PC-9 (cell line): ENCODE measurements at regions not wholly inside any gene's neighbourhood (a gene's known extent, or its start where the extent isn't known, plus 50 kb on each side); places are given as distances from the start of the nearest gene placed in this dataset.

Source experiments
- BruUV-seq: library from RNA; stranded (reverse); fragments of 400-500 nt; replicated peaks from 2 replicates; lab custom pipeline; 2021; lab: Mats Ljungman, UMichigan
- CTCF ChIA-PET: fragments of 300-600 bp; sonication (Branson Sonifier 250); formaldehyde crosslinking; loops from one replicate; lab custom pipeline; 2022; ENCODE audit warnings: antibody characterized with exemption; lab: Charles Lee
- POLR2A ChIA-PET: fragments of 300-600 bp; sonication (Branson Sonifier 250); formaldehyde crosslinking; loops from one replicate; lab custom pipeline; 2022; ENCODE audit warnings: antibody characterized with exemption; ENCODE audit not compliant: unreplicated experiment; lab: Charles Lee
- DNase-seq, 2 experiments: peaks; one replicate each; pipeline versions ENCODE4 v3.0.0 to v3.0.0-alpha.2; 2015 to 2022; ENCODE audit warnings: mixed read lengths in 1 of 2
- H2AFZ ChIP-seq: fragments of 200-600 bp; sonication (generic); 2 replicates; pipeline ENCODE4 v1.8.1; 2017; ENCODE audit warnings: antibody characterized with exemption
- H3F3A ChIP-seq: fragments of 200-600 bp; sonication (generic); 2 replicates; pipeline ENCODE4 v1.8.1; 2017; ENCODE audit warnings: antibody characterized with exemption, mild to moderate bottlenecking, low read depth; ENCODE audit not compliant: insufficient read depth
- H3K27ac ChIP-seq: fragments of 200-600 bp; sonication (generic); 2 replicates; pipeline ENCODE4 v1.6.1; 2016; ENCODE audit warnings: mixed run types
- H3K27me3 ChIP-seq: fragments of 200-600 bp; sonication (generic); 2 replicates; pipeline ENCODE4 v1.6.1; 2016; ENCODE audit warnings: low read depth, mixed run types; ENCODE audit not compliant: insufficient read depth
- H3K36me3 ChIP-seq: fragments of 200-600 bp; sonication (generic); 2 replicates; pipeline ENCODE4 v1.6.1; 2016; ENCODE audit warnings: low read depth, mixed run types
- H3K4me1 ChIP-seq: fragments of 200-600 bp; sonication (generic); replicated peaks from 2 replicates; pipeline ENCODE4 v1.6.1; 2016; ENCODE audit warnings: mixed run types; ENCODE audit not compliant: insufficient read depth
- H3K4me2 ChIP-seq: fragments of 200-600 bp; sonication (generic); 2 replicates; pipeline ENCODE4 v1.6.1; 2017; ENCODE audit warnings: mixed run types
- H3K4me3 ChIP-seq: fragments of 200-600 bp; sonication (generic); 2 replicates; pipeline ENCODE4 v1.6.1; 2016; ENCODE audit warnings: mixed run types
- H3K79me2 ChIP-seq: fragments of 200-600 bp; sonication (generic); 2 replicates; pipeline ENCODE4 v1.6.1; 2017; ENCODE audit warnings: low read depth, mixed run types
- H3K9me2 ChIP-seq: fragments of 200-600 bp; sonication (generic); 2 replicates; pipeline ENCODE4 v1.8.1; 2017; ENCODE audit warnings: mild to moderate bottlenecking; ENCODE audit not compliant: insufficient read depth
- H3K9me3 ChIP-seq: fragments of 200-600 bp; sonication (generic); 2 replicates; pipeline ENCODE4 v1.8.1; 2016; ENCODE audit warnings: low read depth; ENCODE audit not compliant: insufficient read depth
- H4K20me1 ChIP-seq: fragments of 200-600 bp; sonication (generic); 2 replicates; pipeline ENCODE4 v1.8.1; 2017; ENCODE audit not compliant: insufficient read depth
- EZH2 ChIP-seq: fragments of 200-600 bp; sonication (generic); IDR thresholded peaks from 2 replicates; pipeline ENCODE4 v1.8.0; 2017; ENCODE audit warnings: antibody characterized with exemption, low read depth
- intact Hi-C: fragments of 100-400 bp; cut with micrococcal nuclease; formaldehyde crosslinking; loops from one replicate; pipeline ENCODE4 v1.10.0; 2022; ENCODE audit not compliant: unreplicated experiment
- TF ChIP-seq, protein P1 (sequence below): fragments of 200-600 bp; sonication (generic); conservative IDR thresholded peaks from 2 replicates; pipeline ENCODE4 v1.6.1; 2017; ENCODE audit warnings: mixed run types, antibody characterized with exemption, mild to moderate bottlenecking, moderate library complexity

DNA sequence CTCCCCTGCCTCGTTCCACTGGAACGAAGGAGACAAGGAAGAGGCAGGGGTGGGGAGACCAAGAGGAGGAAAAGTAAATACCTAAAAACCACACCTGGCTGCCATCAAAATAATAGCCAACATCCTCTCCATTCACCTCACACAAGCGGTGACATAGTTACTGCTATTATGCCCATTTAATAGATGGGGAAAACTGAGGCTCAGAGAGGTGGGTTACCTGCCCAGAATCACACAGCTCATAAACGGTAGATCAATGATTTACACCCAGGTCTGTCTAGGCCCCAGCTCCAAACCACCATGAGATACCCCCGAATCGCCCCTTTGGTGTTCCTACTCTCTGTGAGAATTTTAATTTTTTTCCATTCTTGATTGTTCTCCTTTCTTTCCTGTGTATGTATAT is 253.8 kb downstream of the BMP7 start:
- TF ChIP-seq, protein P1, sequence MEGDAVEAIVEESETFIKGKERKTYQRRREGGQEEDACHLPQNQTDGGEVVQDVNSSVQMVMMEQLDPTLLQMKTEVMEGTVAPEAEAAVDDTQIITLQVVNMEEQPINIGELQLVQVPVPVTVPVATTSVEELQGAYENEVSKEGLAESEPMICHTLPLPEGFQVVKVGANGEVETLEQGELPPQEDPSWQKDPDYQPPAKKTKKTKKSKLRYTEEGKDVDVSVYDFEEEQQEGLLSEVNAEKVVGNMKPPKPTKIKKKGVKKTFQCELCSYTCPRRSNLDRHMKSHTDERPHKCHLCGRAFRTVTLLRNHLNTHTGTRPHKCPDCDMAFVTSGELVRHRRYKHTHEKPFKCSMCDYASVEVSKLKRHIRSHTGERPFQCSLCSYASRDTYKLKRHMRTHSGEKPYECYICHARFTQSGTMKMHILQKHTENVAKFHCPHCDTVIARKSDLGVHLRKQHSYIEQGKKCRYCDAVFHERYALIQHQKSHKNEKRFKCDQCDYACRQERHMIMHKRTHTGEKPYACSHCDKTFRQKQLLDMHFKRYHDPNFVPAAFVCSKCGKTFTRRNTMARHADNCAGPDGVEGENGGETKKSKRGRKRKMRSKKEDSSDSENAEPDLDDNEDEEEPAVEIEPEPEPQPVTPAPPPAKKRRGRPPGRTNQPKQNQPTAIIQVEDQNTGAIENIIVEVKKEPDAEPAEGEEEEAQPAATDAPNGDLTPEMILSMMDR, result no peak
- no peak for TF ChIP-seq EZH2
- ChIA-PET CTCF (no interaction called here), POLR2A (no interaction called here)
- H3F3A ChIP-seq, result peaks cover 13% of the 10 kb centered on the region
- H3K27ac ChIP-seq, result no peak overlapping the region
- no peak for DNase-seq
- no peaks in the 10 kb centered on the region for H3K79me2 ChIP-seq
- H3K4me1 ChIP-seq, result peaks cover 10% of the 10 kb centered on the region
- intact Hi-C loops, result no loop called here
- no peaks in the 10 kb centered on the region for H3K9me3 ChIP-seq
- no peak overlapping the region for H3K4me3 ChIP-seq
- H3K36me3 ChIP-seq, result no peaks in the 10 kb centered on the region
- H2AFZ ChIP-seq, result no peak overlapping the region
- no TSS peak for BruUV-seq
- no peaks in the 10 kb centered on the region for H3K27me3 ChIP-seq
- H3K4me2 ChIP-seq, result no peak overlapping the region
- no peaks in the 10 kb centered on the region for H3K9me2 ChIP-seq
- H4K20me1 ChIP-seq, result no peaks in the 10 kb centered on the region

DNA sequence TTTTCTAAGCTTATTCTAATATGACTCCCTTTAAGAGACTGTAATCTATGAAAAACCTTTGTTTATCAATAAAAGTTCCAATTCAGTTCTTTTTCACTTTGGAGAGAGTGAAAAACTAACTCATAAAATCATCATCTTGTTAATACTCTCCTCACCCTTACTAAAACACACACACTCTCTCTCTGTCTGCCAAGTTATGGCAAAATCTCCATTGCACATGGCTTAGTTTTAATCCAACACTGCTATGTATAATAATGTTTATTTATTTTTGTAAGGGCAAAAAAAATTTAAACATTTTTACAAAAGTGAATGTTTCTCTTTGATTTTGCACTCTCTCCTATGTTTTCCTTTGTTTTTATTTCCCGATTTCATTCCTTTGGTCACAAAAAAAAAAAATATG is 253.2 kb downstream of the BMP7 start:
- Histone ChIP-seq H3F3A (peaks cover 8% of the 10 kb centered on the region), H3K27ac (no peak overlapping the region), H4K20me1 (no peaks in the 10 kb centered on the region), H3K4me3 (no peak overlapping the region), H3K4me1 (peaks cover 5% of the 10 kb centered on the region), H3K36me3 (no peaks in the 10 kb centered on the region), H3K9me2 (no peaks in the 10 kb centered on the region), H3K4me2 (no peak overlapping the region), H3K27me3 (no peaks in the 10 kb centered on the region), H2AFZ (no peak overlapping the region), H3K79me2 (no peaks in the 10 kb centered on the region), H3K9me3 (no peaks in the 10 kb centered on the region)
- no peak for TF ChIP-seq EZH2
- TF ChIP-seq, protein P1, result no peak
- ChIA-PET CTCF (no interaction called here), POLR2A (interaction anchor here (0.7 kb wide), 1 partner anchor 953 kb away, joined by 5 read pairs; no protein-coding TSS in a partner anchor)
- no peak for DNase-seq
- intact Hi-C loops, result no loop called here
- BruUV-seq, result no TSS peak

DNA sequence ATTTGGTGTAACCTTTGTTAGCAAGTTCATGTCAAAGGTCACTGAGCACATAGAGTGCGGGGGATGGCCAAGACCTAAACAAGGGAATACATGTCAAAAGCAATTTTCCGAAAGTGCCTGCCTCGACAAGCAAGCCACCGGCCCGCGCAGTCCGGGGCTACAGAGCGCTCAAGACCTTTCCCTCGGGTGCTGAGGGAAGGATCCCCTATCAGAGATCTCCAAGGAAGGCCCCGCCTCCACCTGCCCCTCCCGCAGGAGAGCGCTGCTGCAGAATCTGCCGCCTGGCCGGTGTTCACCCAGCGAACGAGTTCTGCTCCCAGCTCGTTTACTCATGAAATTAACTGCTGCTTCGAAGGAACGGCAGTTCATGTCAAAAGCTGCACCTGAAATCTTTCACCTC is 252.7 kb downstream of the BMP7 start:
- H3F3A ChIP-seq, result peaks cover 3% of the 10 kb centered on the region; the same call in 1 of the 2 replicates
- H3K9me2 ChIP-seq, result no peaks in the 10 kb centered on the region
- no peaks in the 10 kb centered on the region for H3K79me2 ChIP-seq
- no TSS peak for BruUV-seq
- no peaks in the 10 kb centered on the region for H3K36me3 ChIP-seq
- H3K27ac ChIP-seq, result no peak overlapping the region
- H4K20me1 ChIP-seq, result no peaks in the 10 kb centered on the region
- DNase-seq, result peak in 1 of 2 experiments; percentile 42
- CTCF ChIA-PET, result no interaction called here
- no peaks in the 10 kb centered on the region for H3K4me1 ChIP-seq
- H3K4me3 ChIP-seq, result no peak overlapping the region
- TF ChIP-seq EZH2, result no peak
- TF ChIP-seq, protein P1, result no peak
- H3K27me3 ChIP-seq, result no peaks in the 10 kb centered on the region
- intact Hi-C loops, result no loop called here
- no peaks in the 10 kb centered on the region for H3K9me3 ChIP-seq
- POLR2A ChIA-PET, result interaction anchor here (0.7 kb wide), 1 partner anchor 954 kb away, joined by 5 read pairs; no protein-coding TSS in a partner anchor
- no peak overlapping the region for H2AFZ ChIP-seq
- H3K4me2 ChIP-seq, result no peak overlapping the region
